Smooth muscle cell (in vitro differentiated cells): ENCODE measurements at regions not wholly inside any gene's neighbourhood (a gene's known extent, or its start where the extent isn't known, plus 50 kb on each side); places are given as distances from the start of the nearest gene placed in this dataset.
A peak's percentile ranks its signal among the peaks of the same experiment; 100 is the strongest.
"Not testable (repeated sequence)": the region's sequence is repeated elsewhere in the genome, so short reads cannot be mapped to it uniquely, and the experiment has no call there.

Source experiments
- DNase-seq: peaks from one replicate; lab custom pipeline; 2025; ENCODE audit not compliant: unreplicated experiment; lab: John Stamatoyannopoulos, UW
- H2AFZ ChIP-seq: fragments of 200-600 bp; sonication (generic); 2 replicates; pipeline ENCODE4 v1.6.0; 2016; ENCODE audit warnings: antibody characterized with exemption, low read depth, mild to moderate bottlenecking
- H3F3A ChIP-seq: fragments of 200-600 bp; sonication (generic); 2 replicates; pipeline ENCODE4 v1.6.0; 2017; ENCODE audit warnings: antibody characterized with exemption, low read depth
- H3K27ac ChIP-seq: fragments of 200-600 bp; sonication (generic); 2 replicates; pipeline ENCODE4 v1.5.1; 2016; ENCODE audit warnings: low read depth, mild to moderate bottlenecking
- H3K27me3 ChIP-seq: fragments of 200-600 bp; sonication (generic); 2 replicates; pipeline ENCODE4 v1.6.1; 2016; ENCODE audit warnings: low read depth, mild to moderate bottlenecking
- H3K36me3 ChIP-seq: fragments of 200-600 bp; sonication (generic); 2 replicates; pipeline ENCODE4 v1.5.1; 2016; ENCODE audit warnings: low read depth
- H3K4me1 ChIP-seq: fragments of 200-600 bp; sonication (generic); 2 replicates; pipeline ENCODE4 v1.5.1; 2016; ENCODE audit warnings: low read depth
- H3K4me2 ChIP-seq: fragments of 200-600 bp; sonication (generic); 2 replicates; pipeline ENCODE4 v1.6.0; 2016; ENCODE audit warnings: mild to moderate bottlenecking
- H3K4me3 ChIP-seq: fragments of 200-600 bp; sonication (generic); 2 replicates; pipeline ENCODE4 v1.5.1; 2016; ENCODE audit warnings: mild to moderate bottlenecking
- H3K79me2 ChIP-seq: fragments of 200-600 bp; sonication (generic); 2 replicates; pipeline ENCODE4 v1.6.0; 2016; ENCODE audit warnings: low read depth, mild to moderate bottlenecking
- H3K9ac ChIP-seq: fragments of 200-600 bp; sonication (generic); 2 replicates; pipeline ENCODE4 v1.6.0; 2016; ENCODE audit warnings: low read depth
- H3K9me3 ChIP-seq: fragments of 200-600 bp; sonication (generic); replicated peaks from 2 replicates; pipeline ENCODE4 v1.5.1; 2016; ENCODE audit warnings: low read depth
- H4K20me1 ChIP-seq: fragments of 200-600 bp; sonication (generic); 2 replicates; pipeline ENCODE4 v1.6.0; 2016; ENCODE audit warnings: low read depth
- CTCF ChIP-seq: fragments of 200-600 bp; sonication (generic); IDR thresholded peaks from 2 replicates; pipeline ENCODE4 v1.5.1; 2017; ENCODE audit warnings: borderline replicate concordance, mild to moderate bottlenecking, antibody characterized with exemption; ENCODE audit not compliant: insufficient read depth, poor library complexity, severe bottlenecking
- WGBS: methylation state at CpG from one replicate; pipeline ENCODE4 v1.1.7; 2016; ENCODE audit warnings: low lambda C conversion rate; 5-methylcytosine and 5-hydroxymethylcytosine counted together

- H3K9ac ChIP-seq, result no peak overlapping the region
- TF ChIP-seq CTCF, result no peak
- no peaks in the 10 kb centered on the region for H3F3A ChIP-seq
- 88% methylated on average over 5 of the region's 5 CpGs for WGBS
- H4K20me1 ChIP-seq, result no peaks in the 10 kb centered on the region
- no peak overlapping the region for H3K4me3 ChIP-seq
- DNase-seq, result no peak
- H2AFZ ChIP-seq, result no peak overlapping the region
- no peaks in the 10 kb centered on the region for H3K36me3 ChIP-seq
- H3K9me3 ChIP-seq, result peaks cover 13% of the 10 kb centered on the region
- H3K27me3 ChIP-seq, result no peaks in the 10 kb centered on the region
- no peak overlapping the region for H3K4me2 ChIP-seq
- no peak overlapping the region for H3K27ac ChIP-seq
- no peaks in the 10 kb centered on the region for H3K79me2 ChIP-seq
- no peaks in the 10 kb centered on the region for H3K4me1 ChIP-seq
Observed at GRCh38 chr16:72635694-72636093, 412.2 kb downstream of the ZFHX3 start.

GRCh38 chr16:72635104-72635503, 412.8 kb downstream of the ZFHX3 start:
- Histone ChIP-seq H3K9me3 (peaks cover 13% of the 10 kb centered on the region), H3K79me2 (no peaks in the 10 kb centered on the region), H2AFZ (no peak overlapping the region), H3K27ac (no peak overlapping the region), H3K4me3 (no peak overlapping the region), H3K4me2 (no peak overlapping the region), H3F3A (no peaks in the 10 kb centered on the region), H3K27me3 (no peaks in the 10 kb centered on the region), H3K36me3 (no peaks in the 10 kb centered on the region), H4K20me1 (no peaks in the 10 kb centered on the region), H3K4me1 (no peaks in the 10 kb centered on the region), H3K9ac (no peak overlapping the region)
- no peak for DNase-seq
- TF ChIP-seq CTCF, result no peak
- WGBS, result 84% methylated on average over 4 of the region's 4 CpGs

GRCh38 chr16:72627182-72627896, 420.6 kb downstream of the ZFHX3 start:
- not testable (repeated sequence) for H4K20me1 ChIP-seq, H3K79me2 ChIP-seq, H3K27me3 ChIP-seq, H3K27ac ChIP-seq, H3K36me3 ChIP-seq, H3K9ac ChIP-seq, DNase-seq, H3K9me3 ChIP-seq, H3F3A ChIP-seq
- 23% methylated on average over 30 of the region's 30 CpGs for WGBS
- Histone ChIP-seq H2AFZ (peak overlapping the region; percentile 92), H3K4me1 (peaks cover 11% of the 10 kb centered on the region), H3K4me2 (peak overlapping the region; percentile 83), H3K4me3 (peak overlapping the region; percentile 52)

GRCh38 chr16:72626623-72627022, 421.3 kb downstream of the ZFHX3 start:
- Histone ChIP-seq H3K79me2 (no peaks in the 10 kb centered on the region), H3K9ac (no peak overlapping the region), H3K36me3 (no peaks in the 10 kb centered on the region), H3K27ac (no peak overlapping the region), H3F3A (no peaks in the 10 kb centered on the region), H3K9me3 (no peaks in the 10 kb centered on the region), H3K4me1 (peaks cover 11% of the 10 kb centered on the region), H2AFZ (peak overlapping the region; percentile 92), H4K20me1 (no peaks in the 10 kb centered on the region), H3K4me3 (peak overlapping the region; percentile 52), H3K4me2 (peak overlapping the region; percentile 83), H3K27me3 (no peaks in the 10 kb centered on the region)
- DNase-seq, result no peak
- no peak for TF ChIP-seq CTCF
